ENCODE measurements at regions not wholly inside any gene's neighbourhood (a gene's known extent, or its start where the extent isn't known, plus 50 kb on each side); places are given as distances from the start of the nearest gene placed in this dataset.
"Not testable (repeated sequence)": the region's sequence is repeated elsewhere in the genome, so short reads cannot be mapped to it uniquely, and the experiment has no call there.

- DNase-seq (ENCODE audit: insufficient read length): no peak
- no peak for TF ChIP-seq TAF1 (IDR thresholded peaks at IDR 0.05; ENCODE audit: borderline replicate concordance, low read depth, low read length)
- no peak for TF ChIP-seq POLR2A (IDR thresholded peaks at IDR 0.05; ENCODE audit: low read depth, low read length)
- TF ChIP-seq POLR2AphosphoS5 (IDR thresholded peaks at IDR 0.05; ENCODE audit: low read depth, low read length): no peak
- no peak for FAIRE-seq
Observed at GRCh38 chr4:123598331-123598730, 201.7 kb downstream of the SPRY1 start.

GRCh38 chr4:123599061-123599919 lies 202.7 kb downstream of the SPRY1 start:
- DNase-seq (ENCODE audit: insufficient read length): no peak
- TF ChIP-seq POLR2AphosphoS5 (IDR thresholded peaks at IDR 0.05; ENCODE audit: low read depth, low read length) (no peak), POLR2A (IDR thresholded peaks at IDR 0.05; ENCODE audit: low read depth, low read length) (no peak), TAF1 (IDR thresholded peaks at IDR 0.05; ENCODE audit: borderline replicate concordance, low read depth, low read length) (no peak)
- no peak for FAIRE-seq

- FAIRE-seq (peak; percentile 98), DNase-seq (ENCODE audit: insufficient read length) (no peak)
- TF ChIP-seq POLR2AphosphoS5 (IDR thresholded peaks at IDR 0.05; ENCODE audit: low read depth, low read length) (no peak), TAF1 (IDR thresholded peaks at IDR 0.05; ENCODE audit: borderline replicate concordance, low read depth, low read length) (no peak), POLR2A (IDR thresholded peaks at IDR 0.05; ENCODE audit: low read depth, low read length) (0 out of 2 replicates have a peak, but pooled peaks have one; percentile 16)
Observed at GRCh38 chr4:123599920-123600810, 203.6 kb downstream of the SPRY1 start.

GRCh38 chr4:123600987-123601904 lies 204.7 kb downstream of the SPRY1 start:
- FAIRE-seq (peak; percentile 38), DNase-seq (ENCODE audit: insufficient read length) (no peak)
- TF ChIP-seq POLR2A (IDR thresholded peaks at IDR 0.05; ENCODE audit: low read depth, low read length): no peak
- no peak for TF ChIP-seq TAF1 (IDR thresholded peaks at IDR 0.05; ENCODE audit: borderline replicate concordance, low read depth, low read length)

GRCh38 chr4:123602007-123602406 lies 205.4 kb downstream of the SPRY1 start:
- TF ChIP-seq POLR2AphosphoS5 (IDR thresholded peaks at IDR 0.05; ENCODE audit: low read depth, low read length) (no peak), POLR2A (IDR thresholded peaks at IDR 0.05; ENCODE audit: low read depth, low read length) (no peak), TAF1 (IDR thresholded peaks at IDR 0.05; ENCODE audit: borderline replicate concordance, low read depth, low read length) (no peak)
- no peak for DNase-seq (ENCODE audit: insufficient read length)
- no peak for FAIRE-seq

GRCh38 chr4:123603165-123603564 lies 206.6 kb downstream of the SPRY1 start:
- no peak for DNase-seq (ENCODE audit: insufficient read length)
- no peak for FAIRE-seq

GRCh38 chr4:123605797-123606196 lies 209.2 kb downstream of the SPRY1 start:
- not testable (repeated sequence) for DNase-seq (ENCODE audit: insufficient read length); FAIRE-seq

More at GRCh38 chr4:123603165-123603564, 206.6 kb downstream of the SPRY1 start:
- no peak for TF ChIP-seq POLR2AphosphoS5 (IDR thresholded peaks at IDR 0.05; ENCODE audit: low read depth, low read length)
- no peak for TF ChIP-seq POLR2A (IDR thresholded peaks at IDR 0.05; ENCODE audit: low read depth, low read length)
- TF ChIP-seq TAF1 (IDR thresholded peaks at IDR 0.05; ENCODE audit: borderline replicate concordance, low read depth, low read length): no peak

- DNase-seq (ENCODE audit: insufficient read length) (no peak), FAIRE-seq (no peak)
- TF ChIP-seq TAF1 (IDR thresholded peaks at IDR 0.05; ENCODE audit: borderline replicate concordance, low read depth, low read length): no peak
- no peak for TF ChIP-seq POLR2A (IDR thresholded peaks at IDR 0.05; ENCODE audit: low read depth, low read length)
- no peak for TF ChIP-seq POLR2AphosphoS5 (IDR thresholded peaks at IDR 0.05; ENCODE audit: low read depth, low read length)
Observed at GRCh38 chr4:123606336-123606735, 209.7 kb downstream of the SPRY1 start.

- TF ChIP-seq TAF1 (IDR thresholded peaks at IDR 0.05; ENCODE audit: borderline replicate concordance, low read depth, low read length) (no peak), POLR2AphosphoS5 (IDR thresholded peaks at IDR 0.05; ENCODE audit: low read depth, low read length) (no peak), POLR2A (IDR thresholded peaks at IDR 0.05; ENCODE audit: low read depth, low read length) (no peak)
- FAIRE-seq (peak; percentile 27), DNase-seq (ENCODE audit: insufficient read length) (no peak)
Observed at GRCh38 chr4:123606946-123607542, 210.4 kb downstream of the SPRY1 start.

GRCh38 chr4:123609829-123610228 lies 213.2 kb downstream of the SPRY1 start:
- FAIRE-seq: no peak
- TF ChIP-seq TAF1 (IDR thresholded peaks at IDR 0.05; ENCODE audit: borderline replicate concordance, low read depth, low read length) (no peak), POLR2A (IDR thresholded peaks at IDR 0.05; ENCODE audit: low read depth, low read length) (no peak), POLR2AphosphoS5 (IDR thresholded peaks at IDR 0.05; ENCODE audit: low read depth, low read length) (no peak)
- no peak for DNase-seq (ENCODE audit: insufficient read length)

Measured in GM12892 (cell line).